ENCODE measurements at regions not wholly inside any gene's neighbourhood (a gene's known extent, or its start where the extent isn't known, plus 50 kb on each side); places are given as distances from the start of the nearest gene placed in this dataset.

- dilution Hi-C loops (cut with MboI; ENCODE audit: extremely low pct_ligation_motif_present, low sequenced_read_pairs) = no loop called here
- Histone ChIP-seq H3K9ac (ENCODE audit: control insufficient read depth, extremely low read depth, insufficient read depth, low read length) (no peak overlapping the region), H3K9me1 (ENCODE audit: control insufficient read depth, extremely low read depth, insufficient read depth, low read length) (no peaks in the 10 kb centered on the region), H3K27ac (ENCODE audit: control insufficient read depth, insufficient read depth, low read length) (no peak overlapping the region), H2AFZ (ENCODE audit: control insufficient read depth, low read length) (no peak overlapping the region), H3K4me3 (ENCODE audit: control insufficient read depth in 2 of 3, extremely low read depth in 1 of 3, insufficient read depth in 2 of 3, low read depth in 1 of 3, low read length in 3 of 3) (no peak overlapping the region), H3K79me2 (ENCODE audit: control insufficient read depth, insufficient read depth, low read length) (no peaks in the 10 kb centered on the region), H4K20me1 (ENCODE audit: control insufficient read depth, extremely low read depth, insufficient read depth, low read length) (no peaks in the 10 kb centered on the region), H3K4me2 (ENCODE audit: control insufficient read depth, extremely low read depth, insufficient read depth, low read depth, low read length) (no peak overlapping the region), H3K4me1 (ENCODE audit: control insufficient read depth, extremely low read depth, insufficient read depth, low read length) (no peaks in the 10 kb centered on the region), H3K27me3 (ENCODE audit: control insufficient read depth, extremely low read depth, insufficient read depth, low read length) (no peaks in the 10 kb centered on the region), H3K9me3 (ENCODE audit: control insufficient read depth, low read depth, low read length) (no peaks in the 10 kb centered on the region), H3K36me3 (ENCODE audit: control insufficient read depth in 2 of 2, extremely low read depth in 1 of 2, insufficient read depth in 2 of 2, low read length in 2 of 2) (no peaks in the 10 kb centered on the region)
- FAIRE-seq (no peak), DNase-seq (ENCODE audit: low read depth, low spot score) (no peak)
- TF ChIP-seq CTCF (optimal IDR thresholded peaks at IDR 0.05 in 1 of 3, IDR thresholded peaks at IDR 0.05 in 1 of 3, conservative IDR thresholded peaks at IDR 0.05 in 1 of 3; ENCODE audit: extremely low read depth in 1 of 3, insufficient read depth in 2 of 3, low read length in 3 of 3) (no peak), EZH2 (IDR thresholded peaks at IDR 0.05; ENCODE audit: low read length) (no peak)
Measured at GRCh38 chr18:28359176-28359575, 182.2 kb upstream of the CDH2 start.

- Histone ChIP-seq H2AFZ (ENCODE audit: control insufficient read depth, low read length) (no peak overlapping the region), H3K9me1 (ENCODE audit: control insufficient read depth, extremely low read depth, insufficient read depth, low read length) (no peaks in the 10 kb centered on the region), H3K79me2 (ENCODE audit: control insufficient read depth, insufficient read depth, low read length) (no peaks in the 10 kb centered on the region), H3K9me3 (ENCODE audit: control insufficient read depth, low read depth, low read length) (no peaks in the 10 kb centered on the region), H3K27ac (ENCODE audit: control insufficient read depth, insufficient read depth, low read length) (no peak overlapping the region), H3K4me2 (ENCODE audit: control insufficient read depth, extremely low read depth, insufficient read depth, low read depth, low read length) (no peak overlapping the region), H3K36me3 (ENCODE audit: control insufficient read depth in 2 of 2, extremely low read depth in 1 of 2, insufficient read depth in 2 of 2, low read length in 2 of 2) (no peaks in the 10 kb centered on the region), H3K4me1 (ENCODE audit: control insufficient read depth, extremely low read depth, insufficient read depth, low read length) (no peaks in the 10 kb centered on the region), H3K9ac (ENCODE audit: control insufficient read depth, extremely low read depth, insufficient read depth, low read length) (no peak overlapping the region), H3K27me3 (ENCODE audit: control insufficient read depth, extremely low read depth, insufficient read depth, low read length) (no peaks in the 10 kb centered on the region), H4K20me1 (ENCODE audit: control insufficient read depth, extremely low read depth, insufficient read depth, low read length) (no peaks in the 10 kb centered on the region), H3K4me3 (ENCODE audit: control insufficient read depth in 2 of 3, extremely low read depth in 1 of 3, insufficient read depth in 2 of 3, low read depth in 1 of 3, low read length in 3 of 3) (no peak overlapping the region)
- FAIRE-seq (no peak), DNase-seq (ENCODE audit: low read depth, low spot score) (no peak)
- dilution Hi-C loops (cut with MboI; ENCODE audit: extremely low pct_ligation_motif_present, low sequenced_read_pairs) = no loop called here
- TF ChIP-seq EZH2 (IDR thresholded peaks at IDR 0.05; ENCODE audit: low read length) (no peak), CTCF (optimal IDR thresholded peaks at IDR 0.05 in 1 of 3, IDR thresholded peaks at IDR 0.05 in 1 of 3, conservative IDR thresholded peaks at IDR 0.05 in 1 of 3; ENCODE audit: extremely low read depth in 1 of 3, insufficient read depth in 2 of 3, low read length in 3 of 3) (peak; percentile 25 to 34 (median 26))
Measured at GRCh38 chr18:28357766-28358401, 181.0 kb upstream of the CDH2 start.

Data from keratinocyte (primary cell).